ENCODE measurements at regions not wholly inside any gene's neighbourhood (a gene's known extent, or its start where the extent isn't known, plus 50 kb on each side); places are given as distances from the start of the nearest gene placed in this dataset.

- H3K4me3 ChIP-seq (ENCODE audit: low read depth, low read length): no peak overlapping the region
- no peak for DNase-seq (ENCODE audit: low read depth)
- TF ChIP-seq CTCF (IDR thresholded peaks at IDR 0.05; ENCODE audit: insufficient read depth, low read length): no peak
Measured at GRCh38 chr1:195951313-195951712, 656.9 kb downstream of the KCNT2 start.

- no peak for TF ChIP-seq CTCF (IDR thresholded peaks at IDR 0.05; ENCODE audit: insufficient read depth, low read length)
- no peak for DNase-seq (ENCODE audit: low read depth)
- H3K4me3 ChIP-seq (ENCODE audit: low read depth, low read length): no peak overlapping the region
Measured at GRCh38 chr1:195948123-195948895, 659.9 kb downstream of the KCNT2 start.

GRCh38 chr1:195946500-195946899 is 661.7 kb downstream of the KCNT2 start:
- DNase-seq (ENCODE audit: low read depth): no peak
- no peak overlapping the region for H3K4me3 ChIP-seq (ENCODE audit: low read depth, low read length)
- no peak for TF ChIP-seq CTCF (IDR thresholded peaks at IDR 0.05; ENCODE audit: insufficient read depth, low read length)

GRCh38 chr1:195941795-195942194 is 666.4 kb downstream of the KCNT2 start:
- no peak overlapping the region for H3K4me3 ChIP-seq (ENCODE audit: low read depth, low read length)
- no peak for DNase-seq (ENCODE audit: low read depth)
- TF ChIP-seq CTCF (IDR thresholded peaks at IDR 0.05; ENCODE audit: insufficient read depth, low read length): no peak

- no peak for TF ChIP-seq CTCF (IDR thresholded peaks at IDR 0.05; ENCODE audit: insufficient read depth, low read length)
- DNase-seq (ENCODE audit: low read depth): no peak
- no peak overlapping the region for H3K4me3 ChIP-seq (ENCODE audit: low read depth, low read length)
Measured at GRCh38 chr1:195941314-195941713, 666.9 kb downstream of the KCNT2 start.

GRCh38 chr1:195939844-195940243 is 668.4 kb downstream of the KCNT2 start:
- DNase-seq (ENCODE audit: low read depth): peak; percentile 6
- no peak overlapping the region for H3K4me3 ChIP-seq (ENCODE audit: low read depth, low read length)
- TF ChIP-seq CTCF (IDR thresholded peaks at IDR 0.05; ENCODE audit: insufficient read depth, low read length): no peak
